ENCODE measurements at regions not wholly inside any gene's neighbourhood (a gene's known extent, or its start where the extent isn't known, plus 50 kb on each side); places are given as distances from the start of the nearest gene placed in this dataset.
"Not testable (repeated sequence)": the region's sequence is repeated elsewhere in the genome, so short reads cannot be mapped to it uniquely, and the experiment has no call there.

DNA sequence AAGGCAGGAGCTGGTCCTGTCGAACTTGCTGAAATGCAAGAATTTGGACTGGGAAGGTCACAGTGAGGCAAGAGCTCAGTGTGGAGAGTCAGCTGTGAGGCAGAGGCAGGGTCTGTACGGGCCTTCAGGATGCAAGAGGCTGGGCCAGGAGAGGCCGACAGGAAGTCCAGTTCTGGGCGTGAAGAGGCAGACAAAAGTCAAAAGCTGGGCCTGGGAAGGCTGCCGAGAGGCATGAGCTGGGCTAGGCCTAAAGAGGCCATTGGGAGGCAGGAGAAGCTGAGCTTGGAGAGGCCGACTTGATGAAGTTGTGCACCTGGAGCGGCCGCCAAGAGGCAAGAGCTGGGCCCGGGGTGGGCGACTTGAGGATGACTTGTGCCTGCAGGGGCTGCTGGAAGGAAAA, 330.5 kb downstream of the ZNF479 start:
- TF ChIP-seq CTCF (IDR thresholded peaks at IDR 0.05); ZFX (IDR thresholded peaks at IDR 0.05; ENCODE audit: borderline replicate concordance): not testable (repeated sequence)

All from 22Rv1 (cell line).